IMR-90 (cell line): ENCODE measurements at regions not wholly inside any gene's neighbourhood (a gene's known extent, or its start where the extent isn't known, plus 50 kb on each side); places are given as distances from the start of the nearest gene placed in this dataset.

Experiments used
- ATAC-seq: fragments of 200-7000 bp; cut with Tn5 transposase; 2 replicates; pipeline ENCODE4 v1.9.1; 2020; ENCODE audit warnings: low read depth, mild to moderate bottlenecking, moderate library complexity
- BruUV-seq: library from RNA; stranded (reverse); fragments of 400-500 nt; replicated peaks from 2 replicates; lab custom pipeline; 2021; lab: Mats Ljungman, UMichigan
- CTCF ChIA-PET: fragments of 300-600 bp; formaldehyde crosslinking; extraction: SDS; loops from one replicate; lab custom pipeline; 2021; ENCODE audit warnings: antibody characterized with exemption; lab: Yijun Ruan, JAX
- POLR2A ChIA-PET: fragments of 300-600 bp; sonication (Branson Sonifier 250); formaldehyde crosslinking; loops from one replicate; lab custom pipeline; 2022; ENCODE audit warnings: antibody characterized with exemption; ENCODE audit not compliant: unreplicated experiment; lab: Charles Lee
- DNase-seq: peaks from one replicate; pipeline ENCODE4 v3.0.0; 2013
- H2AFZ ChIP-seq: replicated peaks from 2 replicates; pipeline ENCODE3; 2013; ENCODE audit warnings: low read length, mild to moderate bottlenecking; ENCODE audit not compliant: poor library complexity
- H2AK5ac ChIP-seq: 2 replicates; pipeline ENCODE4 v1.6.1; 2013; ENCODE audit warnings: low read depth, low read length, inconsistent platforms
- H2AK9ac ChIP-seq: replicated peaks from 2 replicates; pipeline ENCODE3; 2013; ENCODE audit warnings: mild to moderate bottlenecking, low read depth, low read length, moderate library complexity; ENCODE audit not compliant: poor library complexity
- H2BK120ac ChIP-seq: 2 replicates; pipeline ENCODE4 v1.6.1; 2013; ENCODE audit warnings: low read depth, low read length, inconsistent platforms
- H2BK15ac ChIP-seq: 3 replicates; pipeline ENCODE4 v1.6.1; 2013; ENCODE audit warnings: low read depth, low read length, inconsistent platforms
- H2BK20ac ChIP-seq: 2 replicates; pipeline ENCODE4 v1.6.1; 2013; ENCODE audit warnings: low read depth, mild to moderate bottlenecking, inconsistent platforms, low read length, moderate library complexity
- H2BK5ac ChIP-seq: 2 replicates; pipeline ENCODE4 v1.6.1; 2013; ENCODE audit warnings: mild to moderate bottlenecking, low read depth, low read length, inconsistent platforms; ENCODE audit not compliant: poor library complexity, severe bottlenecking
- H3K14ac ChIP-seq: replicated peaks from 2 replicates; pipeline ENCODE4 v1.6.1; 2013; ENCODE audit warnings: low read depth, low read length, inconsistent platforms
- H3K18ac ChIP-seq: 2 replicates; pipeline ENCODE4 v1.6.1; 2013; ENCODE audit warnings: low read depth, low read length, control low read depth
- H3K23ac ChIP-seq: 2 replicates; pipeline ENCODE4 v1.6.1; 2013; ENCODE audit warnings: low read depth, low read length, inconsistent platforms
- H3K27ac ChIP-seq: 2 replicates; pipeline ENCODE4 v1.5.1; 2013; ENCODE audit warnings: mild to moderate bottlenecking, control low read depth, low read length; ENCODE audit not compliant: insufficient read depth
- H3K27me3 ChIP-seq: 2 replicates; pipeline ENCODE4 v1.6.1; 2013; ENCODE audit warnings: low read length; ENCODE audit not compliant: control insufficient read depth, insufficient read depth
- H3K36me3 ChIP-seq: 2 replicates; pipeline ENCODE4 v1.6.1; 2013; ENCODE audit warnings: low read length, mixed read lengths; ENCODE audit not compliant: control insufficient read depth, insufficient read depth
- H3K4ac ChIP-seq: 2 replicates; pipeline ENCODE4 v1.6.1; 2013; ENCODE audit warnings: low read depth, low read length, inconsistent platforms
- H3K4me1 ChIP-seq: 2 replicates; pipeline ENCODE4 v1.6.1; 2013; ENCODE audit warnings: low read length, mixed read lengths; ENCODE audit not compliant: control insufficient read depth, insufficient read depth
- H3K4me2 ChIP-seq: 2 replicates; pipeline ENCODE4 v1.6.1; 2013; ENCODE audit warnings: low read depth, mild to moderate bottlenecking, control low read depth, low read length, moderate library complexity
- H3K4me3 ChIP-seq: 2 replicates; pipeline ENCODE4 v1.5.1; 2013; ENCODE audit warnings: low read depth, mild to moderate bottlenecking, control low read depth, low read length, moderate library complexity; ENCODE audit not compliant: insufficient read depth
- H3K56ac ChIP-seq: 2 replicates; pipeline ENCODE4 v1.6.1; 2013; ENCODE audit warnings: low read length, inconsistent platforms; ENCODE audit not compliant: insufficient read depth; ENCODE audit errors: extremely low read depth
- H3K79me1 ChIP-seq, 2 experiments: 2 replicates each; pipeline ENCODE4 v1.6.1; 2013; ENCODE audit warnings: low read length in 2 of 2, inconsistent platforms in 1 of 2, low read depth in 1 of 2
- H3K9ac ChIP-seq: 2 replicates; pipeline ENCODE4 v1.6.1; 2013; ENCODE audit warnings: low read depth, low read length, control low read depth
- H3K9me1 ChIP-seq: 2 replicates; pipeline ENCODE4 v1.6.1; 2013; ENCODE audit warnings: low read length, inconsistent platforms; ENCODE audit not compliant: insufficient read depth
- H3K9me3 ChIP-seq: 2 replicates; pipeline ENCODE4 v1.6.1; 2013; ENCODE audit warnings: low read length; ENCODE audit not compliant: control insufficient read depth, insufficient read depth
- H4K20me1 ChIP-seq: 2 replicates; pipeline ENCODE4 v1.6.1; 2013; ENCODE audit warnings: low read length, inconsistent platforms; ENCODE audit not compliant: insufficient read depth
- H4K5ac ChIP-seq: 2 replicates; pipeline ENCODE4 v1.6.1; 2013; ENCODE audit warnings: mild to moderate bottlenecking, low read depth, low read length, control low read depth
- H4K8ac ChIP-seq, 2 experiments: 2 replicates each; pipeline ENCODE4 v1.6.1; 2013; ENCODE audit warnings: low read depth in 2 of 2, low read length in 2 of 2, control low read depth in 1 of 2, inconsistent platforms in 1 of 2
- H4K91ac ChIP-seq: 2 replicates; pipeline ENCODE4 v1.6.1; 2013; ENCODE audit warnings: low read depth, low read length, inconsistent platforms; ENCODE audit not compliant: insufficient read depth
- BHLHE40 ChIP-seq: fragments of 150-350 bp; IDR thresholded peaks from 2 replicates; pipeline ENCODE4 v1.6.1; 2016; ENCODE audit warnings: mild to moderate bottlenecking, low read depth, low read length
- CEBPB ChIP-seq: IDR thresholded peaks from 2 replicates; pipeline ENCODE4 v1.6.1; 2012; ENCODE audit warnings: low read depth, low read length, improper control_type of control experiment
- CHD1 ChIP-seq: IDR thresholded peaks from 2 replicates; pipeline ENCODE4 v1.6.1; 2012; ENCODE audit warnings: low read depth, low read length, improper control_type of control experiment
- FOS ChIP-seq: fragments of 150-350 bp; IDR thresholded peaks from 2 replicates; pipeline ENCODE4 v1.6.1; 2016; ENCODE audit warnings: low read depth, low read length
- MAFK ChIP-seq: IDR thresholded peaks from 2 replicates; pipeline ENCODE4 v1.6.1; 2012; ENCODE audit warnings: low read depth, low read length, improper control_type of control experiment
- MAZ ChIP-seq: IDR thresholded peaks from 2 replicates; pipeline ENCODE4 v1.6.1; 2012; ENCODE audit warnings: low read depth, mild to moderate bottlenecking, low read length, improper control_type of control experiment, moderate library complexity, borderline replicate concordance
- MXI1 ChIP-seq: IDR thresholded peaks from 2 replicates; pipeline ENCODE4 v1.6.1; 2012; ENCODE audit warnings: low read depth, mild to moderate bottlenecking, low read length, moderate library complexity, borderline replicate concordance
- NFE2L2 ChIP-seq: fragments of 150-350 bp; IDR thresholded peaks from 2 replicates; pipeline ENCODE4 v1.6.1; 2016; ENCODE audit warnings: low read depth, mild to moderate bottlenecking, low read length
- POLR2A ChIP-seq: IDR thresholded peaks from 2 replicates; pipeline ENCODE4 v1.6.1; 2012; ENCODE audit warnings: mild to moderate bottlenecking, low read depth, low read length
- RAD21 ChIP-seq: IDR thresholded peaks from 2 replicates; pipeline ENCODE4 v1.6.1; 2012; ENCODE audit warnings: low read length, improper control_type of control experiment
- RCOR1 ChIP-seq: IDR thresholded peaks from 2 replicates; pipeline ENCODE4 v1.6.1; 2012; ENCODE audit warnings: mild to moderate bottlenecking, low read length, improper control_type of control experiment; ENCODE audit not compliant: insufficient replicate concordance
- RFX5 ChIP-seq: IDR thresholded peaks from 2 replicates; pipeline ENCODE4 v1.8.0; 2012; ENCODE audit warnings: low read depth, mild to moderate bottlenecking, low read length, moderate library complexity
- SMC3 ChIP-seq: fragments of 150-350 bp; IDR thresholded peaks from 2 replicates; pipeline ENCODE4 v1.6.1; 2016; ENCODE audit warnings: low read depth, mild to moderate bottlenecking, antibody characterized with exemption, low read length, moderate library complexity
- WGBS, 2 experiments: methylation state at CpG; one replicate each; pipeline versions ENCODE4 v1.1.5 to v1.1.7; 2013; ENCODE audit warnings: missing lambda C conversion rate in 2 of 2; ENCODE audit not compliant: insufficient read length in 1 of 2; ENCODE audit errors: extremely low coverage in 2 of 2; 5-methylcytosine and 5-hydroxymethylcytosine counted together
- dilution Hi-C: fragments of 300-500 bp; cut with HindIII; formaldehyde crosslinking; loops from one replicate; pipeline ENCODE4 v1.14.3; 2018; ENCODE audit warnings: low sequenced_read_pairs; ENCODE audit not compliant: unreplicated experiment
- in situ Hi-C: fragments of 300-500 bp; cut with MboI; formaldehyde crosslinking; loops from 3 replicates; pipeline ENCODE4 v1.14.3; 2019; ENCODE audit warnings: low sequenced_read_pairs, inconsistent platforms, mixed read lengths
- intact Hi-C: fragments of 100-400 bp; cut with micrococcal nuclease; formaldehyde crosslinking; loops from 2 replicates; pipeline ENCODE4 v1.10.0; 2022
- TF ChIP-seq, protein P1 (sequence below): fragments of 150-350 bp; IDR thresholded peaks from 2 replicates; pipeline ENCODE4 v1.6.1; 2017; ENCODE audit warnings: mild to moderate bottlenecking, antibody characterized with exemption, low read length, low read depth
- TF ChIP-seq, protein P2 (sequence below): conservative IDR thresholded peaks from 2 replicates; pipeline ENCODE4 v1.5.1; 2012; ENCODE audit warnings: mild to moderate bottlenecking, low read depth, low read length, improper control_type of control experiment
- TF ChIP-seq, protein P3 (sequence below): fragments of 150-350 bp; IDR thresholded peaks from 2 replicates; pipeline ENCODE4 v1.6.1; 2016; ENCODE audit warnings: low read depth, mild to moderate bottlenecking, low read length, moderate library complexity, borderline replicate concordance

DNA sequence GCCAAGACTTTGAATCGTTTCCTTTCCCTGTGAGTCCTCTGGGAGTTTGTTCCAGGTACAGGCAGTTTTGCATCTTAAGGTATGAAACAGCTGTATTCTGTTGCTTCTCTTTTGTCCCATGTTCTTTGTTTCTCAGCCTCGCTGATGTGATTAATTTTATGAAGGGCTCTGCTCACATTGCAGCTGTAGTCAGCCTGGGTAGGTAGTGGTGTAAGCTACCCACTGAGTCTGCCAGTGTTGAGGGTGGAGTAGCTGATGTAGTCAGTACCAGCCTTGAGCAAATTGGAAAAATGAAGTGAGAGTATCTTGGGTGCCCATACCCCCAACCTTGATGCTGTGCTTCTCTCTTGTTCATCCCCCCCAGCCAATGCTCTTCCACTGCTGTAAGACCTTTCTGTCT, 139.6 kb upstream of the SMIM31 start:
- Histone ChIP-seq H4K8ac (no peak overlapping the region), H2BK20ac (no peak overlapping the region), H3K4me1 (no peaks in the 10 kb centered on the region), H2AK9ac (no peak overlapping the region), H2BK5ac (no peak overlapping the region), H3K9me3 (peaks cover 12% of the 10 kb centered on the region; the same call in 1 of the 2 replicates), H2AFZ (no peak overlapping the region), H4K20me1 (no peaks in the 10 kb centered on the region), H3K9me1 (no peaks in the 10 kb centered on the region), H2AK5ac (no peak overlapping the region), H3K9ac (no peak overlapping the region), H4K5ac (no peak overlapping the region), H3K4ac (no peak overlapping the region), H3K14ac (no peak overlapping the region), H3K4me2 (no peak overlapping the region), H3K4me3 (no peak overlapping the region), H3K27me3 (no peaks in the 10 kb centered on the region), H3K27ac (no peak overlapping the region), H2BK15ac (no peak overlapping the region), H4K91ac (no peak overlapping the region), H3K79me1 (no peaks in the 10 kb centered on the region), H2BK120ac (no peak overlapping the region), H3K18ac (no peak overlapping the region), H3K56ac (no peak overlapping the region), H3K36me3 (no peaks in the 10 kb centered on the region), H3K23ac (no peak overlapping the region)
- ChIA-PET POLR2A (no interaction called here), CTCF (no interaction called here)
- no CpG with 5 or more reads among the region's 2 CpGs for WGBS, 2 experiments
- dilution Hi-C loops (no loop called here), in situ Hi-C loops (no loop called here), intact Hi-C loops (no loop called here)
- DNase-seq (no peak), ATAC-seq (no peak)
- BruUV-seq: no TSS peak
- TF ChIP-seq, protein P1, sequence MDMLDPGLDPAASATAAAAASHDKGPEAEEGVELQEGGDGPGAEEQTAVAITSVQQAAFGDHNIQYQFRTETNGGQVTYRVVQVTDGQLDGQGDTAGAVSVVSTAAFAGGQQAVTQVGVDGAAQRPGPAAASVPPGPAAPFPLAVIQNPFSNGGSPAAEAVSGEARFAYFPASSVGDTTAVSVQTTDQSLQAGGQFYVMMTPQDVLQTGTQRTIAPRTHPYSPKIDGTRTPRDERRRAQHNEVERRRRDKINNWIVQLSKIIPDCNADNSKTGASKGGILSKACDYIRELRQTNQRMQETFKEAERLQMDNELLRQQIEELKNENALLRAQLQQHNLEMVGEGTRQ: no peak
- no peak for TF ChIP-seq RAD21
- TF ChIP-seq CEBPB: no peak
- TF ChIP-seq POLR2A: no peak
- TF ChIP-seq RFX5: no peak
- TF ChIP-seq BHLHE40: no peak
- no peak for TF ChIP-seq NFE2L2
- TF ChIP-seq CHD1: no peak
- TF ChIP-seq, protein P2, sequence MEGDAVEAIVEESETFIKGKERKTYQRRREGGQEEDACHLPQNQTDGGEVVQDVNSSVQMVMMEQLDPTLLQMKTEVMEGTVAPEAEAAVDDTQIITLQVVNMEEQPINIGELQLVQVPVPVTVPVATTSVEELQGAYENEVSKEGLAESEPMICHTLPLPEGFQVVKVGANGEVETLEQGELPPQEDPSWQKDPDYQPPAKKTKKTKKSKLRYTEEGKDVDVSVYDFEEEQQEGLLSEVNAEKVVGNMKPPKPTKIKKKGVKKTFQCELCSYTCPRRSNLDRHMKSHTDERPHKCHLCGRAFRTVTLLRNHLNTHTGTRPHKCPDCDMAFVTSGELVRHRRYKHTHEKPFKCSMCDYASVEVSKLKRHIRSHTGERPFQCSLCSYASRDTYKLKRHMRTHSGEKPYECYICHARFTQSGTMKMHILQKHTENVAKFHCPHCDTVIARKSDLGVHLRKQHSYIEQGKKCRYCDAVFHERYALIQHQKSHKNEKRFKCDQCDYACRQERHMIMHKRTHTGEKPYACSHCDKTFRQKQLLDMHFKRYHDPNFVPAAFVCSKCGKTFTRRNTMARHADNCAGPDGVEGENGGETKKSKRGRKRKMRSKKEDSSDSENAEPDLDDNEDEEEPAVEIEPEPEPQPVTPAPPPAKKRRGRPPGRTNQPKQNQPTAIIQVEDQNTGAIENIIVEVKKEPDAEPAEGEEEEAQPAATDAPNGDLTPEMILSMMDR: no peak
- TF ChIP-seq FOS: no peak
- TF ChIP-seq, protein P3, sequence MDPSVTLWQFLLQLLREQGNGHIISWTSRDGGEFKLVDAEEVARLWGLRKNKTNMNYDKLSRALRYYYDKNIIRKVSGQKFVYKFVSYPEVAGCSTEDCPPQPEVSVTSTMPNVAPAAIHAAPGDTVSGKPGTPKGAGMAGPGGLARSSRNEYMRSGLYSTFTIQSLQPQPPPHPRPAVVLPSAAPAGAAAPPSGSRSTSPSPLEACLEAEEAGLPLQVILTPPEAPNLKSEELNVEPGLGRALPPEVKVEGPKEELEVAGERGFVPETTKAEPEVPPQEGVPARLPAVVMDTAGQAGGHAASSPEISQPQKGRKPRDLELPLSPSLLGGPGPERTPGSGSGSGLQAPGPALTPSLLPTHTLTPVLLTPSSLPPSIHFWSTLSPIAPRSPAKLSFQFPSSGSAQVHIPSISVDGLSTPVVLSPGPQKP: no peak
- no peak for TF ChIP-seq SMC3
- no peak for TF ChIP-seq MXI1
- TF ChIP-seq MAZ: no peak
- no peak for TF ChIP-seq MAFK
- no peak for TF ChIP-seq RCOR1
